Kidney epithelial cell (primary cell): ENCODE measurements at regions not wholly inside any gene's neighbourhood (a gene's known extent, or its start where the extent isn't known, plus 50 kb on each side); places are given as distances from the start of the nearest gene placed in this dataset.

Experiments used
- DNase-seq: peaks from one replicate; pipeline ENCODE4 v3.0.0-alpha.2; 2010; ENCODE audit warnings: low read depth
- H3K27me3 ChIP-seq: 2 replicates; pipeline ENCODE4 v1.6.0; 2011; ENCODE audit warnings: low read length; ENCODE audit not compliant: control insufficient read depth, insufficient read depth
- H3K36me3 ChIP-seq: 2 replicates; pipeline ENCODE4 v1.5.1; 2011; ENCODE audit warnings: low read length; ENCODE audit not compliant: control insufficient read depth, insufficient read depth
- H3K4me3 ChIP-seq: 2 replicates; pipeline ENCODE4 v1.5.1; 2011; ENCODE audit warnings: low read depth, mild to moderate bottlenecking, control low read depth, low read length
- TF ChIP-seq, protein P1 (sequence below): IDR thresholded peaks from 2 replicates; pipeline ENCODE4 v1.5.1; 2011; ENCODE audit warnings: mild to moderate bottlenecking, moderate library complexity, low read length, control low read depth, inconsistent platforms; ENCODE audit not compliant: insufficient read depth, poor library complexity, severe bottlenecking

DNA sequence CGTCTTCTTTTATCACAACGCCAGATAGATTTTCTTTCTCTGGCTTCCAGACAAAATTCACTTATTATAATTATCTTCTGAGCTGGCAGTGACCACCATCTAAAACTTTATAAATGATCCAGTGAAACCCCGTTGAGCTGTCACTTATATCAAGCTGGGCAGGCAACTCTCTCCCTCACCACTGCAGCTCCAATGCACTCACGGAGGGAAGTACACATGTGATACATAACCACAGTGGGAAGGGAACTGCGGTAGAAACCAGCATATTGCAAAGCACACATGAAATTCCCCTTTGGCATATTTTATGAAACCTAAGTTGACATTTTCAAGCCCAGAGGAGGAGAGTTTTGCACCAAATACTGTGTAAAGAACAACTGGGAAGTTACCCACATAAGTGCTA is 536.9 kb downstream of the HACE1 start:
- TF ChIP-seq, protein P1, sequence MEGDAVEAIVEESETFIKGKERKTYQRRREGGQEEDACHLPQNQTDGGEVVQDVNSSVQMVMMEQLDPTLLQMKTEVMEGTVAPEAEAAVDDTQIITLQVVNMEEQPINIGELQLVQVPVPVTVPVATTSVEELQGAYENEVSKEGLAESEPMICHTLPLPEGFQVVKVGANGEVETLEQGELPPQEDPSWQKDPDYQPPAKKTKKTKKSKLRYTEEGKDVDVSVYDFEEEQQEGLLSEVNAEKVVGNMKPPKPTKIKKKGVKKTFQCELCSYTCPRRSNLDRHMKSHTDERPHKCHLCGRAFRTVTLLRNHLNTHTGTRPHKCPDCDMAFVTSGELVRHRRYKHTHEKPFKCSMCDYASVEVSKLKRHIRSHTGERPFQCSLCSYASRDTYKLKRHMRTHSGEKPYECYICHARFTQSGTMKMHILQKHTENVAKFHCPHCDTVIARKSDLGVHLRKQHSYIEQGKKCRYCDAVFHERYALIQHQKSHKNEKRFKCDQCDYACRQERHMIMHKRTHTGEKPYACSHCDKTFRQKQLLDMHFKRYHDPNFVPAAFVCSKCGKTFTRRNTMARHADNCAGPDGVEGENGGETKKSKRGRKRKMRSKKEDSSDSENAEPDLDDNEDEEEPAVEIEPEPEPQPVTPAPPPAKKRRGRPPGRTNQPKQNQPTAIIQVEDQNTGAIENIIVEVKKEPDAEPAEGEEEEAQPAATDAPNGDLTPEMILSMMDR, result no peak
- H3K27me3 ChIP-seq, result no peaks in the 10 kb centered on the region
- H3K4me3 ChIP-seq, result no peak overlapping the region
- H3K36me3 ChIP-seq, result no peaks in the 10 kb centered on the region
- no peak for DNase-seq

DNA sequence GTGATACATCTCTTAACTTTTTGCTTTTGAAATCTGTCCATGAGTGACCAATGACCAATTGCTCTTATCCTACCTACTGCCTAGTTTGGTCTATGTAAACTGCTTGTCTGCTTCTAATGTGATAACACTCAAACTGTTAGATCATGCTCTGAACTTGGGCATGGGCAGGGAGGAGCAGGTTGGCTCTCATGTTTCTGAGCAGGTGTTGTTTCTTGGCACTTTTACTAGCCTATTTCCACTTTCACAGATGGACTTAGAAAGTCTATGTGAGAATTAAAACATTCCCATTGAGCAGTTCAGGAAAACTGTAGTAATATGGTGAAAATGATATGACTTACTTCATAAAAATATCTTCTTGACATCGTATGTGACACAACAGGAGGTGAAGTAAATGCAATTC is 538.4 kb downstream of the HACE1 start:
- TF ChIP-seq, protein P1, result no peak
- no peaks in the 10 kb centered on the region for H3K36me3 ChIP-seq
- H3K4me3 ChIP-seq, result no peak overlapping the region
- H3K27me3 ChIP-seq, result no peaks in the 10 kb centered on the region
- no peak for DNase-seq

DNA sequence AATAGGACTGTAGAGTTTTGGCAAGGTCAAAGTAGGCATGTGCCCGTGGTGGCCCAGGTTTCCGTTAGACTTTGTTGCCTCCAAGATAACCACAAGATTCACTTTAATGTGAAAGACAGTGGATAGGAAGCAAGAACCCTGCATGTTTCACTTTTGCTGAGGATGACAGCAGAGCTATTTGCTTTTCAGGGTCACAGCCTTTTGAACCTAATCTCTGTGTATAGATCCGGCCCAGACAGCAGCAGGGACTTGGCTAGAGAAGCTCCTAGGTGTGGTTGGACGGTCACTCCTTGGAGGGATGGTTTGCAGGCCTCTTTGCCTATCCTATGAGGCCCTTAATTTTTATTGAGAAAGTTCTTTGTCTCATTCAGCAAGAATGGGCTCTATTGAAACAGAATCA is 538.8 kb downstream of the HACE1 start:
- TF ChIP-seq, protein P1, result no peak

DNA sequence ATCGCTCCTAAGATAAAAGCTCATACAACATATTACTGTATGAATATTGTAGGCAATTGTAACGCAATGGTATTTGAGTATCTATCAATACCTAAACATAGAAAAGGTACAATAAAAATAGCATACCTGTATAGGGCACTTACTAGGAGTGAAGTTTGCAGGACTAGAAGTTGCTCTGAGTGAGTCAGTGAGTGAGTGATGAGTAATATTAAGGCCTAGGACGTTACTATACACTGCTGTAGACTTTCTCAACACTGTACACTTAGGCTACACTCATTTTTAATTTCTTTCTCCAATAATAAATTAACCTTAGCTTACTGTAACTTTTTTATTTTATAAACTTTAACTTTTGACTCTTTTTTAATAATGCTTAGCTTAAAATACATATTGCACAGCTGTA is 546.9 kb downstream of the HACE1 start:
- Histone ChIP-seq H3K36me3 (no peaks in the 10 kb centered on the region), H3K4me3 (no peak overlapping the region), H3K27me3 (no peaks in the 10 kb centered on the region)
- no peak for DNase-seq
- TF ChIP-seq, protein P1, result no peak

More for the DNA sequence above, 538.8 kb downstream of the HACE1 start:
- no peak for DNase-seq
- Histone ChIP-seq H3K4me3 (no peak overlapping the region), H3K27me3 (no peaks in the 10 kb centered on the region), H3K36me3 (no peaks in the 10 kb centered on the region)

DNA sequence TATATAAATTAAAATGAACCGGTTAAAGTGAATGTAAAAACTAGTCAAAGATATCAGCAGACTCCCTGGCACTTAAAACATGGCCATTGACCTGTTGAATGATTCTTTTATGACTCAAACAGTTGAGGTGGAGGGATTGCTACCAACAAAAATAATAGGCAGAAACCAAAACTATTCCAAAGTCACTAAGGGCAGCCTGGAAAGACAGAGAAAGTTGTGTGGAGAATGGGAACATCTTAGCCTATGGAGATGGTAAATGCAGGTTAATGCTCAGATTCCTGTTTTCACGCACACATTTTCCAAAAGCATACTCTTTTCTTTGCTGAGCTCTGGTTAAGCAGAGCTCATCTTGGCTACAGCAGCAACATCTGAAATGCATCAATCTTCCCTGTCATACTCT is 553.5 kb downstream of the HACE1 start:
- Histone ChIP-seq H3K27me3 (no peaks in the 10 kb centered on the region), H3K36me3 (no peaks in the 10 kb centered on the region), H3K4me3 (no peak overlapping the region)
- TF ChIP-seq, protein P1, result no peak
- no peak for DNase-seq

DNA sequence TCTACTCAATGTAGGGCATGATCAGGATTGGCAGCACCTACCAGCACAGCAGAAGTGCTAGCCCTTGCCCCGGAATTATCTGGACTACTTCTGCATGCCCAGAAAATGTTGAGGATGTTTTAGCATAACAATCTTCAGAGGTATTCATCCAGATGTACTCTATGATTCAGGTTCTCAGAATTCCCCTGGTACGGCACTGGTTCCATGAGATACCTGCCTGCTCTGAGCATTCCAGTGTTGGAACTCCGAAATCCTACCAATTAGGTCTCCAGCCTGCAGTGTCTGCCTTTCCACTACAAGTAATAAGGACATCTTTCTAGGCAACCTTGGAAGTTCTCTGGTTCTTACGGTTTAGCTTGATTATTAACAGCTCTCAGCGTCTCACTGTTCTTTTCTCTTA is 554.5 kb downstream of the HACE1 start:
- Histone ChIP-seq H3K4me3 (no peak overlapping the region), H3K27me3 (peaks cover 2% of the 10 kb centered on the region), H3K36me3 (no peaks in the 10 kb centered on the region)
- DNase-seq, result no peak
- TF ChIP-seq, protein P1, result no peak
